DOHH2 (cell line): ENCODE measurements at regions not wholly inside any gene's neighbourhood (a gene's known extent, or its start where the extent isn't known, plus 50 kb on each side); places are given as distances from the start of the nearest gene placed in this dataset.

Experiments used
- H3F3A ChIP-seq: fragments of 200-600 bp; sonication (generic), shearing (Covaris generic); 2 replicates; pipeline ENCODE4 v1.6.0; 2016; ENCODE audit warnings: antibody characterized with exemption, mild to moderate bottlenecking; ENCODE audit not compliant: control insufficient read depth, insufficient read depth
- H3K27ac ChIP-seq: fragments of 200-600 bp; sonication (generic); 2 replicates; pipeline ENCODE4 v1.5.1; 2014; ENCODE audit warnings: low read depth, mild to moderate bottlenecking, low read length, moderate library complexity
- H3K27me3 ChIP-seq: fragments of 200-600 bp; sonication (generic); 2 replicates; pipeline ENCODE4 v1.6.1; 2014; ENCODE audit warnings: mild to moderate bottlenecking, low read length, mixed read lengths; ENCODE audit not compliant: control insufficient read depth
- H3K36me3 ChIP-seq: fragments of 200-600 bp; sonication (generic); 2 replicates; pipeline ENCODE4 v1.6.1; 2014; ENCODE audit warnings: mild to moderate bottlenecking, low read length, moderate library complexity, mixed read lengths; ENCODE audit not compliant: control insufficient read depth
- H3K4me1 ChIP-seq: fragments of 200-600 bp; sonication (generic); 2 replicates; pipeline ENCODE4 v1.6.1; 2014; ENCODE audit warnings: mild to moderate bottlenecking, low read length, mixed read lengths; ENCODE audit not compliant: control insufficient read depth
- H3K4me2 ChIP-seq: fragments of 200-600 bp; sonication (generic); 2 replicates; pipeline ENCODE4 v1.6.0; 2014; ENCODE audit warnings: mild to moderate bottlenecking, low read length, moderate library complexity
- H3K4me3 ChIP-seq: fragments of 200-600 bp; sonication (generic); 2 replicates; pipeline ENCODE4 v1.5.1; 2014; ENCODE audit warnings: mild to moderate bottlenecking, low read length, mixed read lengths
- H3K79me2 ChIP-seq: fragments of 200-600 bp; sonication (generic); 2 replicates; pipeline ENCODE4 v1.6.1; 2014; ENCODE audit warnings: mild to moderate bottlenecking, low read length, mixed read lengths; ENCODE audit not compliant: control insufficient read depth
- H3K9me2 ChIP-seq: fragments of 200-600 bp; sonication (generic); replicated peaks from 2 replicates; pipeline ENCODE4 v1.6.1; 2014; ENCODE audit warnings: mild to moderate bottlenecking, low read length, mixed read lengths; ENCODE audit not compliant: control insufficient read depth
- H3K9me3 ChIP-seq: fragments of 200-600 bp; sonication (generic); 2 replicates; pipeline ENCODE4 v1.6.1; 2014; ENCODE audit warnings: antibody characterized with exemption, low read length, mixed read lengths; ENCODE audit not compliant: control insufficient read depth, insufficient read depth
- H4K20me1 ChIP-seq: fragments of 200-600 bp; sonication (generic); 2 replicates; pipeline ENCODE4 v1.6.0; 2014; ENCODE audit warnings: low read depth, mild to moderate bottlenecking, antibody characterized with exemption, low read length, moderate library complexity; ENCODE audit not compliant: control insufficient read depth, insufficient read depth
- EZH2phosphoT487 ChIP-seq: fragments of 200-600 bp; sonication (generic); IDR thresholded peaks from 2 replicates; pipeline ENCODE4 v1.6.1; 2017; ENCODE audit warnings: borderline replicate concordance, mild to moderate bottlenecking, antibody characterized with exemption, low read length, moderate library complexity, mixed read lengths
- TF ChIP-seq, protein P1 (sequence below): fragments of 200-600 bp; sonication (generic); IDR thresholded peaks from one replicate; pipeline ENCODE4 v1.5.1; 2014; ENCODE audit warnings: antibody characterized with exemption, mild to moderate bottlenecking, low read depth, low read length; ENCODE audit not compliant: poor library complexity, severe bottlenecking

DNA sequence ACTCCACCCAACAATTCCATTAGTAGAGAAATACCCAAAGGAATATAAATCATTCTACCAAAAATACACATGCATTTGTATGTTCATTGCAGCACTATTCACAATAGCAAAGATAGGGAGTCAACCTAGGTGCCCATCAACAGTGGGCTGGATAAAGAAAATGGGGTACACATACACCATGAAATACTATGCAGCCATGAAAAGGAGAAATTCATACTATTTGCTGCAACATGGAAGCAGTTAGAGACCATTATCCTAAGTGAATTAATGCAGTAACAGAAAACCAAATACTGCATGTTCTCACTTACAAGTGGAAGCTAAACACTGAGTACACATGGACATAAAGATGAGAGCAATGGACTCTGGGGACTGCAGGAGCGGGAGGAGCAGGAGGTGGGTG is 72.4 kb upstream of the MBOAT1 start:
- H3K4me1 ChIP-seq: no peaks in the 10 kb centered on the region
- no peak overlapping the region for H3K4me2 ChIP-seq
- H3F3A ChIP-seq: no peaks in the 10 kb centered on the region
- H3K4me3 ChIP-seq: no peak overlapping the region
- no peak overlapping the region for H3K27ac ChIP-seq
- H4K20me1 ChIP-seq: no peaks in the 10 kb centered on the region
- no peaks in the 10 kb centered on the region for H3K36me3 ChIP-seq
- no peaks in the 10 kb centered on the region; the same call in 1 of the 2 replicates for H3K27me3 ChIP-seq
- no peaks in the 10 kb centered on the region for H3K9me3 ChIP-seq
- no peaks in the 10 kb centered on the region for H3K79me2 ChIP-seq
- H3K9me2 ChIP-seq: no peaks in the 10 kb centered on the region
- TF ChIP-seq EZH2phosphoT487: no peak
- TF ChIP-seq, protein P1, sequence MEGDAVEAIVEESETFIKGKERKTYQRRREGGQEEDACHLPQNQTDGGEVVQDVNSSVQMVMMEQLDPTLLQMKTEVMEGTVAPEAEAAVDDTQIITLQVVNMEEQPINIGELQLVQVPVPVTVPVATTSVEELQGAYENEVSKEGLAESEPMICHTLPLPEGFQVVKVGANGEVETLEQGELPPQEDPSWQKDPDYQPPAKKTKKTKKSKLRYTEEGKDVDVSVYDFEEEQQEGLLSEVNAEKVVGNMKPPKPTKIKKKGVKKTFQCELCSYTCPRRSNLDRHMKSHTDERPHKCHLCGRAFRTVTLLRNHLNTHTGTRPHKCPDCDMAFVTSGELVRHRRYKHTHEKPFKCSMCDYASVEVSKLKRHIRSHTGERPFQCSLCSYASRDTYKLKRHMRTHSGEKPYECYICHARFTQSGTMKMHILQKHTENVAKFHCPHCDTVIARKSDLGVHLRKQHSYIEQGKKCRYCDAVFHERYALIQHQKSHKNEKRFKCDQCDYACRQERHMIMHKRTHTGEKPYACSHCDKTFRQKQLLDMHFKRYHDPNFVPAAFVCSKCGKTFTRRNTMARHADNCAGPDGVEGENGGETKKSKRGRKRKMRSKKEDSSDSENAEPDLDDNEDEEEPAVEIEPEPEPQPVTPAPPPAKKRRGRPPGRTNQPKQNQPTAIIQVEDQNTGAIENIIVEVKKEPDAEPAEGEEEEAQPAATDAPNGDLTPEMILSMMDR: no peak

DNA sequence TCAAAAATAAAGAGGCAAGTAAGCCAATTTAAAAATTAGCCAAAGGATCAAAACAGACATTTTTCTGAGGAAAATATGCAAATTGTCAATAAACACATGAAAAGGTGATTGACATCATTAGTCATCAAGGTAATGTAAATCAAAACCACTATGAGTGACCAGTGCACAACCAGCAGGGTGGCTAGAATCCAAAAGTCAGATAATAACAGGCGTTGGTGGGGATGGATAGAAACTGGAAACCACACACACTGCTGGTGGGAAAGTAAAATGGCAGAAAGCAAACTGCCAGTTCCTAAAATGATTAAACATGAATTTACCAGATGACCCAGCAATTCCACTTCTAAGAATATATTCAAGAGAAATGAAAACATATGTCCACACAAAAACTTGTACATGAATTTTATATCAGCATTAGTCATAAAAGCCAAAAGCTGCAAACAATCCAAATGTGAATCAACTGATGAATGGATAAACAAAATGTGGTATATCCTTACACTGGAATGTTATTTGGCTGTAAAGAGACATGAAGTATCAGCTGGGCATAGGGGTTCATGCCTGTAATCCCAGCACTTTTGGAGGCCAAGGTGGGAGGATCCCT is 74.8 kb upstream of the MBOAT1 start:
- H3K79me2 ChIP-seq: no peaks in the 10 kb centered on the region
- H3K4me1 ChIP-seq: no peaks in the 10 kb centered on the region
- no peaks in the 10 kb centered on the region for H4K20me1 ChIP-seq
- no peak overlapping the region for H3K27ac ChIP-seq
- H3K27me3 ChIP-seq: no peaks in the 10 kb centered on the region; the same call in 1 of the 2 replicates
- no peak for TF ChIP-seq EZH2phosphoT487
- TF ChIP-seq, protein P1: no peak
- no peaks in the 10 kb centered on the region for H3F3A ChIP-seq
- H3K9me3 ChIP-seq: no peaks in the 10 kb centered on the region
- H3K36me3 ChIP-seq: no peaks in the 10 kb centered on the region
- H3K9me2 ChIP-seq: no peaks in the 10 kb centered on the region
- no peak overlapping the region for H3K4me2 ChIP-seq
- H3K4me3 ChIP-seq: no peak overlapping the region

DNA sequence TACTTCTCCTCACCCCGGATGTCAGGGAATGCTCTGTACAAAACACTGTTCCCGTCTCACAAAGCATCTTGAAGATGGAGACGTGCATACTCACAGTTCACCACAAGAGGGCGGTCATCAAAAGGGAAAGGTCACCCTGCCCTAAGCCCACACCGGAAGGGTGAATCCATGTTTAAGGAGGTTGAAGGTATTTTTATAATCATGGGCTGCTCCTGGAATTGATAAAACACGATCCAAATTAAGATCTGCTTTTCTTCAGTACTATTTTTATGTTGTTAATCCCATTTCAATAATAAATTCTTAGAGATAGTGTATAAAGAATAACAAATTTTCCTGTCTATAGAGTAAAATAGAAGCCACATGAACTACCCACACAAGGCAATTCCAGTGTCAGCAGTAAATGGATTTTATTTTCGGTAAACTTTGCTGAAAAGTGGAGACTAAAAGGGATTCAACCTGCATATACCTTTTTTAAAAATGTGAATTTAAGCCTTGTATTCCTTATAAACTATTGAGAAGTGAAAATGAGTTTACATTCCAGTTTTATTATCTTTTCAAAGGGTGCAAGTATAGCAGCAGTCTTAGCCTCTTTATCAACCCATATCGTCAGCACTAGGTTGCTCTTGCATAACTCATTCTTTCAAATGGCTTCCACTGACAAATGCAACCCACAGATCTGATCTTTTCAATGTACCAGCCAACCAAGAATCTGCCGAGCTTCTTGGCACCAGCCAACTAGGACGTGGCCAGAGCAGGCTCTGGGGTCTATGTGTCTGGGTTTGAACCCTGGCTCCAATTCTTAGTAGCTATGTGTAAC is 79.7 kb upstream of the MBOAT1 start:
- no peak overlapping the region for H3K4me2 ChIP-seq

More for the DNA sequence above, 79.7 kb upstream of the MBOAT1 start:
- Histone ChIP-seq H3K79me2 (no peaks in the 10 kb centered on the region), H4K20me1 (no peaks in the 10 kb centered on the region), H3K9me2 (no peaks in the 10 kb centered on the region), H3F3A (no peaks in the 10 kb centered on the region), H3K9me3 (no peaks in the 10 kb centered on the region), H3K27ac (no peak overlapping the region), H3K4me1 (no peaks in the 10 kb centered on the region), H3K36me3 (no peaks in the 10 kb centered on the region), H3K27me3 (no peaks in the 10 kb centered on the region), H3K4me3 (no peak overlapping the region)
- TF ChIP-seq, protein P1: peak; percentile 81
- TF ChIP-seq EZH2phosphoT487: no peak
